ENCODE measurements at regions not wholly inside any gene's neighbourhood (a gene's known extent, or its start where the extent isn't known, plus 50 kb on each side); places are given as distances from the start of the nearest gene placed in this dataset.

GRCh38 chr1:8154621-8155052 is 128.5 kb upstream of the ERRFI1 start (continued):
- peak; percentile 36; the same call in 1 of the 2 replicates for TF ChIP-seq ZNF281 (CRISPR knock-in tag; IDR thresholded peaks at IDR 0.05; ENCODE audit: borderline replicate concordance)
- peak; percentile 81 for TF ChIP-seq CREM (IDR thresholded peaks at IDR 0.05)
- TF ChIP-seq CREM (CRISPR knock-in tag; IDR thresholded peaks at IDR 0.05): no peak
- TF ChIP-seq FOXM1 (CRISPR knock-in tag; IDR thresholded peaks at IDR 0.05): no peak
- TF ChIP-seq ZNF556 (CRISPR knock-in tag; IDR thresholded peaks at IDR 0.05; ENCODE audit: borderline replicate concordance): peak; percentile 60; the same call in 1 of the 2 replicates
- TF ChIP-seq ZNF720 (CRISPR knock-in tag; IDR thresholded peaks at IDR 0.05): no peak
- peak; percentile 94 for TF ChIP-seq SOX5 (CRISPR knock-in tag; IDR thresholded peaks at IDR 0.05; ENCODE audit: borderline replicate concordance)
- peak; percentile 54 for TF ChIP-seq SKI (IDR thresholded peaks at IDR 0.05; ENCODE audit: partially characterized antibody)
- peak; percentile 81 for TF ChIP-seq ZNF772 (CRISPR knock-in tag; IDR thresholded peaks at IDR 0.05)
- peak; percentile 78 for TF ChIP-seq KDM4B (CRISPR knock-in tag; IDR thresholded peaks at IDR 0.05)
- TF ChIP-seq PBX2 (CRISPR knock-in tag; IDR thresholded peaks at IDR 0.05): peak; percentile 85
- no peak for TF ChIP-seq EZH2 (conservative IDR thresholded peaks at IDR 0.05; ENCODE audit: low read depth, low read length)
- TF ChIP-seq RXRB (CRISPR knock-in tag; IDR thresholded peaks at IDR 0.05; ENCODE audit: borderline replicate concordance): peak; percentile 86
- peak; percentile 72; the same call in 1 of the 2 replicates for TF ChIP-seq THRA (CRISPR knock-in tag; IDR thresholded peaks at IDR 0.05; ENCODE audit: borderline replicate concordance)
- TF ChIP-seq DRAP1 (CRISPR knock-in tag; IDR thresholded peaks at IDR 0.05): peak; percentile 72
- TF ChIP-seq HMGXB4 (CRISPR knock-in tag; IDR thresholded peaks at IDR 0.05; ENCODE audit: borderline replicate concordance in 1 of 2, low read depth in 1 of 2): peak in 1 of 2 experiments; percentile 44; a peak in 1 of 4 replicates
- no peak for TF ChIP-seq ZNF784 (CRISPR knock-in tag; IDR thresholded peaks at IDR 0.05; ENCODE audit: borderline replicate concordance)
- TF ChIP-seq ZMYM3 (CRISPR knock-in tag; IDR thresholded peaks at IDR 0.05): peak; percentile 83; the same call in 1 of the 2 replicates
- TF ChIP-seq ZSCAN9 (CRISPR knock-in tag; IDR thresholded peaks at IDR 0.05; ENCODE audit: borderline replicate concordance): peak; percentile 85; the same call in 1 of the 2 replicates
- 0 out of 2 replicates have a peak, but pooled peaks have one; percentile 5 for TF ChIP-seq CREB1 (IDR thresholded peaks at IDR 0.05)
- peak; percentile 71 for TF ChIP-seq CREB1 (CRISPR knock-in tag; IDR thresholded peaks at IDR 0.05)
- 0 out of 2 replicates have a peak, but pooled peaks have one; percentile 21 for TF ChIP-seq CHD4 (IDR thresholded peaks at IDR 0.05; ENCODE audit: borderline replicate concordance, low read length)
- TF ChIP-seq ZNF230 (CRISPR knock-in tag; IDR thresholded peaks at IDR 0.05): no peak
